Neural cell (in vitro differentiated cells): ENCODE measurements at regions not wholly inside any gene's neighbourhood (a gene's known extent, or its start where the extent isn't known, plus 50 kb on each side); places are given as distances from the start of the nearest gene placed in this dataset.

Experiments used
- H2AFZ ChIP-seq: fragments of 200-600, 300-800 bp; sonication (generic), shearing (Covaris generic); 2 replicates; pipeline ENCODE4 v1.6.0; 2014; ENCODE audit warnings: low read depth, mild to moderate bottlenecking, antibody characterized with exemption, low read length, moderate library complexity
- H3F3A ChIP-seq: fragments of 200-600 bp; shearing (Covaris generic); 2 replicates; pipeline ENCODE4 v1.6.1; 2016; ENCODE audit warnings: mild to moderate bottlenecking, moderate library complexity, mixed read lengths, antibody characterized with exemption, low read length; ENCODE audit not compliant: insufficient read depth, poor library complexity, severe bottlenecking
- H3K27ac ChIP-seq: fragments of 200-600, 300-800 bp; sonication (generic), shearing (Covaris generic); 2 replicates; pipeline ENCODE4 v1.5.1; 2014; ENCODE audit warnings: mild to moderate bottlenecking, low read length, moderate library complexity
- H3K27me3 ChIP-seq: fragments of 300-800, 200-600 bp; sonication (generic), shearing (Covaris generic); 2 replicates; pipeline ENCODE4 v1.6.0; 2014; ENCODE audit warnings: mild to moderate bottlenecking, low read depth, low read length, moderate library complexity; ENCODE audit not compliant: insufficient read depth
- H3K36me3 ChIP-seq: fragments of 300-800, 200-600 bp; sonication (generic), shearing (Covaris generic); 2 replicates; pipeline ENCODE4 v1.5.1; 2014; ENCODE audit warnings: mild to moderate bottlenecking, antibody characterized with exemption, low read length, moderate library complexity; ENCODE audit not compliant: insufficient read depth
- H3K4me2 ChIP-seq: fragments of 300-800, 200-600 bp; sonication (generic), shearing (Covaris generic); 2 replicates; pipeline ENCODE4 v1.6.0; 2014; ENCODE audit warnings: mild to moderate bottlenecking, low read length
- H3K4me3 ChIP-seq: fragments of 300-800, 200-600 bp; sonication (generic), shearing (Covaris generic); 2 replicates; pipeline ENCODE4 v1.5.1; 2014; ENCODE audit warnings: mild to moderate bottlenecking, low read length, moderate library complexity
- H3K79me2 ChIP-seq: fragments of 200-600 bp; shearing (Covaris generic); replicated peaks from 2 replicates; pipeline ENCODE4 v1.6.0; 2014; ENCODE audit warnings: mild to moderate bottlenecking, low read length, moderate library complexity; ENCODE audit not compliant: insufficient read depth
- H3K9ac ChIP-seq: fragments of 300-800, 200-600 bp; sonication (generic), shearing (Covaris generic); 2 replicates; pipeline ENCODE4 v1.6.1; 2016; ENCODE audit warnings: mild to moderate bottlenecking, low read length, mixed read lengths
- H3K9me2 ChIP-seq: fragments of 200-600 bp; shearing (Covaris generic); 2 replicates; pipeline ENCODE4 v1.6.1; 2016; ENCODE audit warnings: mild to moderate bottlenecking, low read length, mixed read lengths; ENCODE audit not compliant: insufficient read depth
- H3K9me3 ChIP-seq: fragments of 200-600, 300-800 bp; sonication (generic), shearing (Covaris generic); 2 replicates; pipeline ENCODE4 v1.6.1; 2016; ENCODE audit warnings: mild to moderate bottlenecking, mixed run types, low read length, moderate library complexity, mixed read lengths
- H4K20me1 ChIP-seq: fragments of 200-600 bp; shearing (Covaris generic); 2 replicates; pipeline ENCODE4 v1.6.1; 2016; ENCODE audit warnings: mild to moderate bottlenecking, mixed run types; ENCODE audit not compliant: insufficient read depth
- EP300 ChIP-seq: fragments of 450-650 bp; conservative IDR thresholded peaks from 2 replicates; pipeline ENCODE4 v1.6.1; 2014; ENCODE audit warnings: antibody characterized with exemption, mild to moderate bottlenecking, moderate library complexity; ENCODE audit not compliant: poor library complexity, severe bottlenecking
- EZH2 ChIP-seq: fragments of 200-600, 300-800 bp; shearing (Covaris generic), sonication (generic); IDR thresholded peaks from 2 replicates; pipeline ENCODE4 v1.6.1; 2014; ENCODE audit warnings: antibody characterized with exemption, low read length, borderline replicate concordance, mild to moderate bottlenecking; ENCODE audit not compliant: insufficient read depth, poor library complexity, severe bottlenecking
- MXI1 ChIP-seq: fragments of 450-650 bp; conservative IDR thresholded peaks from 2 replicates; pipeline ENCODE4 v1.6.1; 2014; ENCODE audit warnings: antibody characterized with exemption, mild to moderate bottlenecking; ENCODE audit not compliant: poor library complexity, severe bottlenecking
- POLR2AphosphoS5 ChIP-seq: IDR thresholded peaks from 2 replicates; pipeline ENCODE4 v1.6.1; 2012
- RAD21 ChIP-seq: fragments of 450-650 bp; conservative IDR thresholded peaks from 2 replicates; pipeline ENCODE4 v1.6.1; 2014; ENCODE audit warnings: antibody characterized with exemption, mild to moderate bottlenecking, moderate library complexity
- SMC3 ChIP-seq: fragments of 450-650 bp; conservative IDR thresholded peaks from 2 replicates; pipeline ENCODE4 v1.6.1; 2014; ENCODE audit warnings: antibody characterized with exemption, mild to moderate bottlenecking, moderate library complexity; ENCODE audit not compliant: poor library complexity
- TAF1 ChIP-seq: IDR thresholded peaks from 2 replicates; pipeline ENCODE4 v1.6.1; 2012; ENCODE audit warnings: low read depth
- TF ChIP-seq, protein P1 (sequence below): IDR thresholded peaks from 2 replicates; pipeline ENCODE4 v1.6.1; 2012; ENCODE audit warnings: borderline replicate concordance
- TF ChIP-seq, protein P2 (sequence below): fragments of 450-650 bp; IDR thresholded peaks from 2 replicates; pipeline ENCODE4 v1.5.1; 2014; ENCODE audit warnings: antibody characterized with exemption, mild to moderate bottlenecking, moderate library complexity; ENCODE audit not compliant: poor library complexity, severe bottlenecking

DNA sequence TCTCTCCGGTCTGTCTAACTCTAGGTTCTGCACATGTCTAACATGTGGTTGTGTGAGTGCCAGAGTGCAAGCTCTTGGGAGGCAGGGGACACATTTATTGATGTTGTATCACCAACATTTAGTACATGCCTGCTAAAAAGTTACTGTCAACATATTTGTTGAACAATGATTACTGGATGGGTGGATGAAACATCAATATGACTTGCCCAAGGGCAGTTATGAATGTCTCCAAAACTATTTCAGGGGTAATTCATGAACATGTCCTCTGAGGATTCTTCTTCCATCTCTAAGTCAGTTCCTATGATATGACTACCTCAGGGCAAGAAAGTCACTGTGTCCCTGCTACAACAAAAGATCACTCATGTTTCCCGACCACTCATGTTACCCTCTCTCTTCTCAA lies 91.3 kb upstream of the STEAP1B start:
- H3K9me3 ChIP-seq: no peaks in the 10 kb centered on the region
- H2AFZ ChIP-seq: no peak overlapping the region
- H3K36me3 ChIP-seq: no peaks in the 10 kb centered on the region
- no peak overlapping the region for H3K4me3 ChIP-seq
- H3K9ac ChIP-seq: no peak overlapping the region
- no peak overlapping the region for H3K4me2 ChIP-seq
- no peak overlapping the region for H3K27ac ChIP-seq
- no peaks in the 10 kb centered on the region for H3F3A ChIP-seq
- no peaks in the 10 kb centered on the region for H3K9me2 ChIP-seq
- TF ChIP-seq, protein P1, sequence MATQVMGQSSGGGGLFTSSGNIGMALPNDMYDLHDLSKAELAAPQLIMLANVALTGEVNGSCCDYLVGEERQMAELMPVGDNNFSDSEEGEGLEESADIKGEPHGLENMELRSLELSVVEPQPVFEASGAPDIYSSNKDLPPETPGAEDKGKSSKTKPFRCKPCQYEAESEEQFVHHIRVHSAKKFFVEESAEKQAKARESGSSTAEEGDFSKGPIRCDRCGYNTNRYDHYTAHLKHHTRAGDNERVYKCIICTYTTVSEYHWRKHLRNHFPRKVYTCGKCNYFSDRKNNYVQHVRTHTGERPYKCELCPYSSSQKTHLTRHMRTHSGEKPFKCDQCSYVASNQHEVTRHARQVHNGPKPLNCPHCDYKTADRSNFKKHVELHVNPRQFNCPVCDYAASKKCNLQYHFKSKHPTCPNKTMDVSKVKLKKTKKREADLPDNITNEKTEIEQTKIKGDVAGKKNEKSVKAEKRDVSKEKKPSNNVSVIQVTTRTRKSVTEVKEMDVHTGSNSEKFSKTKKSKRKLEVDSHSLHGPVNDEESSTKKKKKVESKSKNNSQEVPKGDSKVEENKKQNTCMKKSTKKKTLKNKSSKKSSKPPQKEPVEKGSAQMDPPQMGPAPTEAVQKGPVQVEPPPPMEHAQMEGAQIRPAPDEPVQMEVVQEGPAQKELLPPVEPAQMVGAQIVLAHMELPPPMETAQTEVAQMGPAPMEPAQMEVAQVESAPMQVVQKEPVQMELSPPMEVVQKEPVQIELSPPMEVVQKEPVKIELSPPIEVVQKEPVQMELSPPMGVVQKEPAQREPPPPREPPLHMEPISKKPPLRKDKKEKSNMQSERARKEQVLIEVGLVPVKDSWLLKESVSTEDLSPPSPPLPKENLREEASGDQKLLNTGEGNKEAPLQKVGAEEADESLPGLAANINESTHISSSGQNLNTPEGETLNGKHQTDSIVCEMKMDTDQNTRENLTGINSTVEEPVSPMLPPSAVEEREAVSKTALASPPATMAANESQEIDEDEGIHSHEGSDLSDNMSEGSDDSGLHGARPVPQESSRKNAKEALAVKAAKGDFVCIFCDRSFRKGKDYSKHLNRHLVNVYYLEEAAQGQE: no peak
- TF ChIP-seq RAD21 (no peak), MXI1 (no peak), EP300 (no peak)
- H4K20me1 ChIP-seq: no peaks in the 10 kb centered on the region
- no peaks in the 10 kb centered on the region for H3K27me3 ChIP-seq
- no peaks in the 10 kb centered on the region for H3K79me2 ChIP-seq

DNA sequence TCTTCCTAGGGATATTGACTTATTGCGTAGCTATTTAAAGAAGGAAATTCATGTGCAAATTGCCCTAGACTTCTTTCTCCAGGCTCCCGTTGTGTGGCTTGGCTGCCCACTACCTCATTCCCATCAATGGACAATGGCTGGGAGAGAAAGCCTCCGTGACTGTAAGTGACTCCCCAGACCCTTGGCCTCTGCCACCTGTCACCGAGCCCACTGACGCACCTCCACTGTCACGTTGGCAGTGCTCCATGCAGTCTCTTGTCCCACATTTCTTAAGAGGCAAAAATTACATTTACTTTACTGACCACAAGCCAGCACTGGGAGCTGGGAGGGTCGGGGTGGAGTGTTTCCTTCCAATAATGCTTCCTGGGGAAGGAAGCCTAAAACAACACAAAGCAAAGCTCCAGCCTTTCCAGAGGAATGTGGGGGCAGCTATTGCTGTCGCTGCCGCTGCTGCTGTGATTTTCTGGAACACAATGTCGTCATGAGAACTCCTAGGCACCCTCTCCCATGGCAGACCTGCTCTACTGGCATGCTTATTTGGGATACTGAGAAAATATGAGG lies 89.7 kb upstream of the STEAP1B start:
- Histone ChIP-seq H3K9me2 (no peaks in the 10 kb centered on the region), H3K9me3 (no peaks in the 10 kb centered on the region), H2AFZ (no peak overlapping the region), H3K4me2 (no peak overlapping the region), H3F3A (no peaks in the 10 kb centered on the region), H3K27me3 (no peaks in the 10 kb centered on the region), H3K36me3 (no peaks in the 10 kb centered on the region), H3K9ac (no peak overlapping the region), H3K79me2 (no peaks in the 10 kb centered on the region), H3K4me3 (no peak overlapping the region), H4K20me1 (no peaks in the 10 kb centered on the region), H3K27ac (no peak overlapping the region)
- TF ChIP-seq TAF1: no peak
- TF ChIP-seq RAD21: no peak

DNA sequence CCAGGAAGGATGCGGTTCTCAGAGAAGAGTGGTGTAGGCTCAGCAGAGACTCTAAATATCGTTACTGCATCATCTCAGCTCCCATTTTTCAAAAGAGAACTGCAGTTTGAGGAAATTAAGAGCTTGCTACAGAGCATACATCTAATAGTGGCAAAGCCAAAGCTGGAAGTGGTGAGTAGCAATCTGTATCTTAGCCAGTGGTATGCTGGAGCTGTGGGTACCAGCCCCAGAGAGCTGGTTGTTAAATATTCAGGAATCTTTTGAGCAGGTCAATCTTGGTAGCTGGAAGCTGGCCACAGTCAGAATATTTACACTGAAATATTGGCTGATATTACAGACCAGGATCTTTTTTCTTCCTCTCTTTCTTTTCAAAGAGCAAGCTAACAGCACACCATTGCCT lies 88.4 kb upstream of the STEAP1B start:
- Histone ChIP-seq H3K27me3 (no peaks in the 10 kb centered on the region), H3K27ac (no peak overlapping the region), H4K20me1 (no peaks in the 10 kb centered on the region), H2AFZ (no peak overlapping the region), H3K9me3 (no peaks in the 10 kb centered on the region), H3K9ac (no peak overlapping the region), H3K4me2 (no peak overlapping the region), H3K4me3 (no peak overlapping the region), H3F3A (no peaks in the 10 kb centered on the region), H3K36me3 (no peaks in the 10 kb centered on the region), H3K79me2 (no peaks in the 10 kb centered on the region), H3K9me2 (no peaks in the 10 kb centered on the region)
- TF ChIP-seq EZH2 (no peak), TAF1 (no peak), POLR2AphosphoS5 (no peak), RAD21 (no peak), SMC3 (no peak), EP300 (no peak), MXI1 (no peak)
- TF ChIP-seq, protein P1: no peak
- TF ChIP-seq, protein P2, sequence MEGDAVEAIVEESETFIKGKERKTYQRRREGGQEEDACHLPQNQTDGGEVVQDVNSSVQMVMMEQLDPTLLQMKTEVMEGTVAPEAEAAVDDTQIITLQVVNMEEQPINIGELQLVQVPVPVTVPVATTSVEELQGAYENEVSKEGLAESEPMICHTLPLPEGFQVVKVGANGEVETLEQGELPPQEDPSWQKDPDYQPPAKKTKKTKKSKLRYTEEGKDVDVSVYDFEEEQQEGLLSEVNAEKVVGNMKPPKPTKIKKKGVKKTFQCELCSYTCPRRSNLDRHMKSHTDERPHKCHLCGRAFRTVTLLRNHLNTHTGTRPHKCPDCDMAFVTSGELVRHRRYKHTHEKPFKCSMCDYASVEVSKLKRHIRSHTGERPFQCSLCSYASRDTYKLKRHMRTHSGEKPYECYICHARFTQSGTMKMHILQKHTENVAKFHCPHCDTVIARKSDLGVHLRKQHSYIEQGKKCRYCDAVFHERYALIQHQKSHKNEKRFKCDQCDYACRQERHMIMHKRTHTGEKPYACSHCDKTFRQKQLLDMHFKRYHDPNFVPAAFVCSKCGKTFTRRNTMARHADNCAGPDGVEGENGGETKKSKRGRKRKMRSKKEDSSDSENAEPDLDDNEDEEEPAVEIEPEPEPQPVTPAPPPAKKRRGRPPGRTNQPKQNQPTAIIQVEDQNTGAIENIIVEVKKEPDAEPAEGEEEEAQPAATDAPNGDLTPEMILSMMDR: no peak
